Erythroblast (primary cell): ENCODE measurements at regions not wholly inside any gene's neighbourhood (a gene's known extent, or its start where the extent isn't known, plus 50 kb on each side); places are given as distances from the start of the nearest gene placed in this dataset.

Experiments used
- GATA1 ChIP-seq: IDR thresholded peaks from 2 replicates; pipeline ENCODE4 v1.6.1; 2011; ENCODE audit warnings: low read depth, mild to moderate bottlenecking, control low read depth, low read length, moderate library complexity
- POLR2A ChIP-seq: IDR thresholded peaks from 2 replicates; pipeline ENCODE4 v1.6.1; 2011; ENCODE audit warnings: mild to moderate bottlenecking, low read length

DNA sequence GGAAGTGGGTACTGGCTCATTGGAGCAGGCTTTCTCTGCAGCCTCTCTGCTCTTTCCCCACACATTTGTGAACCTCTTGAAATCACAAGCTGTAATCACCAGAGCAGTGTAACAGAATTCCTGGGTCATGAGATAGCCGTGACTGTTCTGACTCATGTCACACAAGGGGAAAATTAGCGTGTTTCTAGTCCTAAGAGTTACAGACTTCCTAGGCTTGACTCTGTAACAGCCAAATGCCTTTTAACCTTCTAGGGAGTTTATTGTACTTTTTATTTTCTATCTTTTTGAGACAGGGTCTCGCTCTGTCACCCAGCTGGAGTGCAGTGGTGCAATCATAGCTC, 54.7 kb upstream of the TRAK1 start:
- no peak for TF ChIP-seq POLR2A
- TF ChIP-seq GATA1 = no peak
